CD8-positive, alpha-beta memory T cell (primary cell): ENCODE measurements at regions not wholly inside any gene's neighbourhood (a gene's known extent, or its start where the extent isn't known, plus 50 kb on each side); places are given as distances from the start of the nearest gene placed in this dataset.

Experiments
- CTCF ChIA-PET: fragments of 350-600 bp; sonication (Branson Sonifier 250); formaldehyde crosslinking; loops from one replicate; lab custom pipeline; 2021; ENCODE audit warnings: antibody characterized with exemption; lab: Charles Lee
- POLR2A ChIA-PET: fragments of 350-600 bp; sonication (Branson Sonifier 250); formaldehyde crosslinking; loops from one replicate; lab custom pipeline; 2021; ENCODE audit warnings: antibody characterized with exemption; lab: Charles Lee
- DNase-seq, 5 donors: peaks; one replicate each; pipeline versions ENCODE4 v3.0.0 to v3.0.0-alpha.2; 2020 to 2022; ENCODE audit warnings: mixed read lengths in 1 of 5
- H3K27ac ChIP-seq: one replicate; pipeline ENCODE4 v1.7.0; 2013; ENCODE audit warnings: low read depth, mild to moderate bottlenecking, low read length, moderate library complexity
- H3K27me3 ChIP-seq: 2 replicates; pipeline ENCODE4 v1.7.0; 2013; ENCODE audit warnings: low read length, mild to moderate bottlenecking; ENCODE audit not compliant: insufficient read depth, poor library complexity, severe bottlenecking
- H3K36me3 ChIP-seq: 2 replicates; pipeline ENCODE4 v1.7.0; 2013; ENCODE audit warnings: mild to moderate bottlenecking, low read length, moderate library complexity; ENCODE audit not compliant: insufficient read depth
- H3K4me1 ChIP-seq: 2 replicates; pipeline ENCODE4 v1.7.0; 2013; ENCODE audit warnings: mild to moderate bottlenecking, low read length, moderate library complexity; ENCODE audit not compliant: insufficient read depth
- H3K4me3 ChIP-seq: 2 replicates; pipeline ENCODE4 v1.7.0; 2013; ENCODE audit warnings: mild to moderate bottlenecking, low read length
- H3K9me3 ChIP-seq: 2 replicates; pipeline ENCODE4 v1.7.0; 2013; ENCODE audit warnings: mild to moderate bottlenecking, low read length
- H3K27ac Mint-ChIP-seq, 8 donors: one replicate each; pipeline ENCODE4 v1.8.0; 2020 to 2021; ENCODE audit warnings: mixed read lengths in 8 of 8, mild to moderate bottlenecking in 6 of 8, inconsistent platforms in 3 of 8, moderate library complexity in 3 of 8
- H3K27me3 Mint-ChIP-seq, 2 donors: one replicate each; pipeline ENCODE4 v1.8.0; 2020 to 2021; ENCODE audit warnings: mixed read lengths in 2 of 2, mild to moderate bottlenecking in 1 of 2, moderate library complexity in 1 of 2
- H3K36me3 Mint-ChIP-seq, 3 donors: one replicate each; pipeline ENCODE4 v1.8.0; 2020 to 2021; ENCODE audit warnings: mixed read lengths in 3 of 3, inconsistent platforms in 1 of 3, mild to moderate bottlenecking in 1 of 3
- H3K4me1 Mint-ChIP-seq, 3 donors: one replicate each; pipeline ENCODE4 v1.8.0; 2020 to 2021; ENCODE audit warnings: mixed read lengths in 3 of 3, inconsistent platforms in 1 of 3, mild to moderate bottlenecking in 1 of 3
- H3K4me3 Mint-ChIP-seq, 7 donors: one replicate each; pipeline ENCODE4 v1.8.0; 2020 to 2021; ENCODE audit warnings: mixed read lengths in 7 of 7, mild to moderate bottlenecking in 6 of 7, moderate library complexity in 4 of 7, inconsistent platforms in 2 of 7
- H3K9me3 Mint-ChIP-seq, 5 donors: one replicate each; pipeline ENCODE4 v1.8.0; 2020 to 2022; ENCODE audit warnings: mixed read lengths in 5 of 5, mild to moderate bottlenecking in 3 of 5, moderate library complexity in 2 of 5, inconsistent platforms in 1 of 5

- CTCF ChIA-PET, result no interaction called here
- POLR2A ChIA-PET, result no interaction called here
These were observed 204.2 kb upstream of the RGMB start for GRCh38 chr5:98569288-98569687.

GRCh38 chr5:98570010-98570409, 203.5 kb upstream of the RGMB start:
- ChIA-PET POLR2A (no interaction called here), CTCF (no interaction called here)
- Histone ChIP-seq H3K9me3 (no peaks in the 10 kb centered on the region), H3K27ac (no peak overlapping the region), H3K4me3 (no peak overlapping the region), H3K4me1 (no peaks in the 10 kb centered on the region), H3K27me3 (no peaks in the 10 kb centered on the region), H3K36me3 (no peaks in the 10 kb centered on the region)
- peaks cover 0 to 2% (median 0%) of the 10 kb centered on the region in 5 donors for H3K9me3 Mint-ChIP-seq
- H3K36me3 Mint-ChIP-seq, result no peaks in the 10 kb centered on the region
- no peaks in the 10 kb centered on the region for H3K4me1 Mint-ChIP-seq
- no peak for DNase-seq
- H3K27ac Mint-ChIP-seq, result no peak overlapping the region
- H3K27me3 Mint-ChIP-seq, result no peaks in the 10 kb centered on the region
- no peak overlapping the region for H3K4me3 Mint-ChIP-seq

More at GRCh38 chr5:98569288-98569687, 204.2 kb upstream of the RGMB start:
- Histone ChIP-seq H3K9me3 (no peaks in the 10 kb centered on the region), H3K4me1 (no peaks in the 10 kb centered on the region), H3K4me3 (no peak overlapping the region), H3K27ac (no peak overlapping the region), H3K36me3 (no peaks in the 10 kb centered on the region), H3K27me3 (no peaks in the 10 kb centered on the region)
- Mint-ChIP-seq H3K4me1 (no peaks in the 10 kb centered on the region), H3K36me3 (no peaks in the 10 kb centered on the region), H3K27ac (no peak overlapping the region), H3K9me3 (peaks cover 0 to 2% (median 0%) of the 10 kb centered on the region in 5 donors), H3K4me3 (no peak overlapping the region), H3K27me3 (no peaks in the 10 kb centered on the region)
- DNase-seq, result no peak

GRCh38 chr5:98570661-98571191, 202.7 kb upstream of the RGMB start:
- Histone ChIP-seq H3K4me3 (no peak overlapping the region), H3K9me3 (no peaks in the 10 kb centered on the region), H3K27ac (no peak overlapping the region), H3K27me3 (no peaks in the 10 kb centered on the region), H3K36me3 (no peaks in the 10 kb centered on the region), H3K4me1 (no peaks in the 10 kb centered on the region)
- Mint-ChIP-seq H3K27me3 (no peaks in the 10 kb centered on the region), H3K4me3 (no peak overlapping the region), H3K9me3 (peaks cover 0 to 2% (median 0%) of the 10 kb centered on the region in 5 donors), H3K36me3 (no peaks in the 10 kb centered on the region), H3K4me1 (no peaks in the 10 kb centered on the region), H3K27ac (no peak overlapping the region)
- DNase-seq, result no peak
- ChIA-PET POLR2A (no interaction called here), CTCF (interaction anchor here (1.2 kb wide), 1 partner anchor 8 kb away, joined by 3 read pairs; no protein-coding TSS in a partner anchor)

GRCh38 chr5:98573834-98574320, 199.6 kb upstream of the RGMB start:
- H3K36me3 Mint-ChIP-seq, result no peaks in the 10 kb centered on the region
- no peaks in the 10 kb centered on the region for H3K27me3 Mint-ChIP-seq

GRCh38 chr5:98576275-98576674, 197.2 kb upstream of the RGMB start:
- DNase-seq, result no peak
- H3K4me3 Mint-ChIP-seq, result no peak overlapping the region
- Histone ChIP-seq H3K36me3 (no peaks in the 10 kb centered on the region), H3K4me3 (no peak overlapping the region), H3K27me3 (no peaks in the 10 kb centered on the region), H3K27ac (no peak overlapping the region), H3K4me1 (no peaks in the 10 kb centered on the region), H3K9me3 (no peaks in the 10 kb centered on the region)
- H3K9me3 Mint-ChIP-seq, result no peaks in the 10 kb centered on the region
- peaks cover 0 to 4% of the 10 kb centered on the region in 2 donors for H3K27me3 Mint-ChIP-seq
- H3K27ac Mint-ChIP-seq, result no peak overlapping the region
- CTCF ChIA-PET, result no interaction called here
- H3K36me3 Mint-ChIP-seq, result no peaks in the 10 kb centered on the region
- POLR2A ChIA-PET, result no interaction called here
- no peaks in the 10 kb centered on the region for H3K4me1 Mint-ChIP-seq

More at GRCh38 chr5:98573834-98574320, 199.6 kb upstream of the RGMB start:
- Histone ChIP-seq H3K9me3 (no peaks in the 10 kb centered on the region), H3K4me1 (no peaks in the 10 kb centered on the region), H3K4me3 (no peak overlapping the region), H3K27ac (no peak overlapping the region), H3K27me3 (no peaks in the 10 kb centered on the region), H3K36me3 (no peaks in the 10 kb centered on the region)
- Mint-ChIP-seq H3K4me1 (no peaks in the 10 kb centered on the region), H3K27ac (no peak overlapping the region), H3K4me3 (no peak overlapping the region), H3K9me3 (no peaks in the 10 kb centered on the region)
- POLR2A ChIA-PET, result no interaction called here
- DNase-seq, result no peak
- CTCF ChIA-PET, result no interaction called here

- no peaks in the 10 kb centered on the region for H3K27me3 ChIP-seq
- CTCF ChIA-PET, result no interaction called here
These were observed 195.0 kb upstream of the RGMB start for GRCh38 chr5:98578438-98578837.

GRCh38 chr5:98581112-98581997, 192.1 kb upstream of the RGMB start:
- H3K4me1 Mint-ChIP-seq, result no peaks in the 10 kb centered on the region
- no peaks in the 10 kb centered on the region for H3K9me3 ChIP-seq
- no peak overlapping the region for H3K27ac ChIP-seq
- POLR2A ChIA-PET, result no interaction called here
- no peaks in the 10 kb centered on the region for H3K36me3 ChIP-seq
- H3K4me3 ChIP-seq, result no peak overlapping the region
- CTCF ChIA-PET, result no interaction called here
- DNase-seq, result no peak
- H3K36me3 Mint-ChIP-seq, result no peaks in the 10 kb centered on the region
- no peak overlapping the region for H3K27ac Mint-ChIP-seq
- H3K4me3 Mint-ChIP-seq, result no peak overlapping the region
- H3K4me1 ChIP-seq, result no peaks in the 10 kb centered on the region
- H3K27me3 Mint-ChIP-seq, result peaks cover 0 to 4% of the 10 kb centered on the region in 2 donors
- peaks cover 0 to 1% (median 0%) of the 10 kb centered on the region in 5 donors for H3K9me3 Mint-ChIP-seq
- no peaks in the 10 kb centered on the region for H3K27me3 ChIP-seq

More at GRCh38 chr5:98578438-98578837, 195.0 kb upstream of the RGMB start:
- Histone ChIP-seq H3K4me3 (no peak overlapping the region), H3K27ac (no peak overlapping the region), H3K36me3 (no peaks in the 10 kb centered on the region), H3K4me1 (no peaks in the 10 kb centered on the region), H3K9me3 (no peaks in the 10 kb centered on the region)
- Mint-ChIP-seq H3K27ac (no peak overlapping the region), H3K9me3 (peaks cover 0 to 1% (median 0%) of the 10 kb centered on the region in 5 donors), H3K4me3 (no peak overlapping the region), H3K4me1 (no peaks in the 10 kb centered on the region), H3K36me3 (no peaks in the 10 kb centered on the region), H3K27me3 (peaks cover 0 to 4% of the 10 kb centered on the region in 2 donors)
- POLR2A ChIA-PET, result no interaction called here
- no peak for DNase-seq

- Mint-ChIP-seq H3K36me3 (no peaks in the 10 kb centered on the region), H3K27me3 (peaks cover 0 to 4% of the 10 kb centered on the region in 2 donors), H3K27ac (no peak overlapping the region), H3K9me3 (peaks cover 0 to 1% (median 0%) of the 10 kb centered on the region in 5 donors), H3K4me1 (no peaks in the 10 kb centered on the region), H3K4me3 (no peak overlapping the region)
- POLR2A ChIA-PET, result no interaction called here
- CTCF ChIA-PET, result no interaction called here
- Histone ChIP-seq H3K4me3 (no peak overlapping the region), H3K9me3 (no peaks in the 10 kb centered on the region), H3K36me3 (no peaks in the 10 kb centered on the region), H3K27me3 (no peaks in the 10 kb centered on the region), H3K4me1 (no peaks in the 10 kb centered on the region), H3K27ac (no peak overlapping the region)
- no peak for DNase-seq
These were observed 189.9 kb upstream of the RGMB start for GRCh38 chr5:98583586-98583985.
